ENCODE measurements at regions not wholly inside any gene's neighbourhood (a gene's known extent, or its start where the extent isn't known, plus 50 kb on each side); places are given as distances from the start of the nearest gene placed in this dataset.

DNA sequence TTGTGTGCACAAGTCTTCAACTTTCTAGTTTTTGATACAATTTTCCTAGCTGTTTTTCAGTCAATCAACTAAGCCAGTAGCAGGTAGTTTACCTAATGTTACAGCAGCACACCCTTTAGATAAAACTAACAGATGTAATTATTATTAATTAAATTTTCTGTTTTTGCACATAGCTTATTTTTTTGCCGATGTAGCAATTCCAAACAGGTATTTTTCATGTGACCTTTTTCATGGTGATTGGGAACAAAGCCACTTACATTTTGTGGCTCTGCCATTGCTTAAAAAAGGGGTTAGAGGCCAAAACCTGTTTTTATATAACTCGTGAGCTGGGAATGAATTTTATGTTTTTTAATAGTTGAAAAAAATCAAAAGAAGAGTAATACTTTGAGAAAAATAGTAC is 724.5 kb downstream of the FAM181B start:
- no peak overlapping the region for H3K23ac ChIP-seq (ENCODE audit: low read depth, low read length, poor library complexity)
- no peak overlapping the region for H4K8ac ChIP-seq (ENCODE audit: low read depth, low read length)
- H3K27me3 ChIP-seq (ENCODE audit: control insufficient read depth in 3 of 3, insufficient read depth in 3 of 3, low read depth in 1 of 3, low read length in 3 of 3), result no peaks in the 10 kb centered on the region
- H2BK120ac ChIP-seq (ENCODE audit: low read depth, low read length), result no peak overlapping the region
- no peak overlapping the region for H2BK5ac ChIP-seq (ENCODE audit: low read length)
- no peaks in the 10 kb centered on the region for H3K4me1 ChIP-seq (ENCODE audit: control insufficient read depth in 2 of 2, insufficient read depth in 1 of 2, low read depth in 1 of 2, low read length in 2 of 2)
- no peak overlapping the region for H2BK15ac ChIP-seq (ENCODE audit: low read length)
- no peaks in the 10 kb centered on the region for H3K9me3 ChIP-seq (replicated peaks in 1 of 2; ENCODE audit: control insufficient read depth in 2 of 2, insufficient read depth in 1 of 2, low read depth in 1 of 2, low read length in 2 of 2)
- H3K27ac ChIP-seq (replicated peaks; ENCODE audit: low read length), result no peak overlapping the region
- H4K91ac ChIP-seq (ENCODE audit: low read depth, low read length, poor library complexity), result no peak overlapping the region
- no peak for DNase-seq (ENCODE audit: low spot score)
- H3K4me3 ChIP-seq (ENCODE audit: low read length in 2 of 2), result no peak overlapping the region
- H3K9ac ChIP-seq (ENCODE audit: low read depth, low read length, poor library complexity), result no peak overlapping the region
- H3K14ac ChIP-seq (ENCODE audit: low read length), result no peak overlapping the region
- no CpG with 5 or more reads among the region's 2 CpGs for WGBS, 2 donors (ENCODE audit: extremely low coverage in 2 of 2, insufficient read length in 2 of 2, insufficient replicate concordance in 1 of 2)
- no peak overlapping the region for H2BK12ac ChIP-seq (ENCODE audit: low read length)
- H3K4me2 ChIP-seq (ENCODE audit: insufficient read depth, low read length, poor library complexity, severe bottlenecking), result no peak overlapping the region
- H3K79me1 ChIP-seq (ENCODE audit: low read depth, low read length), result no peaks in the 10 kb centered on the region
- H3K4ac ChIP-seq (ENCODE audit: low read length), result no peak overlapping the region
- no peak overlapping the region for H3K18ac ChIP-seq (ENCODE audit: low read length)
- no peak overlapping the region for H2AK5ac ChIP-seq (ENCODE audit: low read depth, low read length)
- H3K36me3 ChIP-seq (replicated peaks in 1 of 2; ENCODE audit: control insufficient read depth in 2 of 2, insufficient read depth in 2 of 2, low read length in 2 of 2), result no peaks in the 10 kb centered on the region
- no peak overlapping the region for H2AFZ ChIP-seq (ENCODE audit: low read length)

DNA sequence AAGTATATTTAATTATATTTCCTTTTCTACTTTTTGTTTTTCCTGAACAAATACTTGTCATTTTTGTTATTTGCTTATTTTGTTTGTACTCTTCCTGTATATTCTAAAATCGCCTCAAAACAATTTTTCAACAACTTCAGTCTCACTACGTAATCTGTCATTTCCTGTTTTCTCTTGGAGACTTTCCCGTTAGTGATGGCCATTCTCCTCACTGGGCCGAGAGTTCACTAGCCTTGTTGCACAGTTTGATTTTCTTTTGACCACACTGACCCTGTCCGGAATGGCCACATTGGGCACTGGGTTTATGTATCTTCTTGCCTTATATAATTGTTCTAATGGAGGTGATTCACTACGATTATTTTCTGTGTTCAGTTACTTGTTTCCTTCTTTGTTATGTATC is 726.1 kb downstream of the FAM181B start:
- H3K14ac ChIP-seq (ENCODE audit: low read length), result no peak overlapping the region
- H3K4me2 ChIP-seq (ENCODE audit: insufficient read depth, low read length, poor library complexity, severe bottlenecking), result no peak overlapping the region
- no peak overlapping the region for H3K27ac ChIP-seq (replicated peaks; ENCODE audit: low read length)
- H3K4me3 ChIP-seq (ENCODE audit: low read length in 2 of 2), result no peak overlapping the region
- no peak overlapping the region for H2BK12ac ChIP-seq (ENCODE audit: low read length)
- H3K18ac ChIP-seq (ENCODE audit: low read length), result no peak overlapping the region
- H3K23ac ChIP-seq (ENCODE audit: low read depth, low read length, poor library complexity), result no peak overlapping the region
- H3K36me3 ChIP-seq (replicated peaks in 1 of 2; ENCODE audit: control insufficient read depth in 2 of 2, insufficient read depth in 2 of 2, low read length in 2 of 2), result no peaks in the 10 kb centered on the region
- H3K79me1 ChIP-seq (ENCODE audit: low read depth, low read length), result no peaks in the 10 kb centered on the region
- DNase-seq (ENCODE audit: low spot score), result no peak
- no peak overlapping the region for H2AK5ac ChIP-seq (ENCODE audit: low read depth, low read length)
- H2BK15ac ChIP-seq (ENCODE audit: low read length), result no peak overlapping the region
- no CpG with 5 or more reads among the region's 6 CpGs for WGBS, 2 donors (ENCODE audit: extremely low coverage in 2 of 2, insufficient read length in 2 of 2, insufficient replicate concordance in 1 of 2)
- H3K27me3 ChIP-seq (ENCODE audit: control insufficient read depth in 3 of 3, insufficient read depth in 3 of 3, low read depth in 1 of 3, low read length in 3 of 3), result no peaks in the 10 kb centered on the region
- H2BK120ac ChIP-seq (ENCODE audit: low read depth, low read length), result no peak overlapping the region
- no peak overlapping the region for H4K91ac ChIP-seq (ENCODE audit: low read depth, low read length, poor library complexity)
- H2AFZ ChIP-seq (ENCODE audit: low read length), result no peak overlapping the region
- H4K8ac ChIP-seq (ENCODE audit: low read depth, low read length), result no peak overlapping the region
- H3K4me1 ChIP-seq (ENCODE audit: control insufficient read depth in 2 of 2, insufficient read depth in 1 of 2, low read depth in 1 of 2, low read length in 2 of 2), result no peaks in the 10 kb centered on the region
- no peaks in the 10 kb centered on the region for H3K9me3 ChIP-seq (replicated peaks in 1 of 2; ENCODE audit: control insufficient read depth in 2 of 2, insufficient read depth in 1 of 2, low read depth in 1 of 2, low read length in 2 of 2)
- H3K9ac ChIP-seq (ENCODE audit: low read depth, low read length, poor library complexity), result no peak overlapping the region
- no peak overlapping the region for H2BK5ac ChIP-seq (ENCODE audit: low read length)
- H3K4ac ChIP-seq (ENCODE audit: low read length), result no peak overlapping the region

DNA sequence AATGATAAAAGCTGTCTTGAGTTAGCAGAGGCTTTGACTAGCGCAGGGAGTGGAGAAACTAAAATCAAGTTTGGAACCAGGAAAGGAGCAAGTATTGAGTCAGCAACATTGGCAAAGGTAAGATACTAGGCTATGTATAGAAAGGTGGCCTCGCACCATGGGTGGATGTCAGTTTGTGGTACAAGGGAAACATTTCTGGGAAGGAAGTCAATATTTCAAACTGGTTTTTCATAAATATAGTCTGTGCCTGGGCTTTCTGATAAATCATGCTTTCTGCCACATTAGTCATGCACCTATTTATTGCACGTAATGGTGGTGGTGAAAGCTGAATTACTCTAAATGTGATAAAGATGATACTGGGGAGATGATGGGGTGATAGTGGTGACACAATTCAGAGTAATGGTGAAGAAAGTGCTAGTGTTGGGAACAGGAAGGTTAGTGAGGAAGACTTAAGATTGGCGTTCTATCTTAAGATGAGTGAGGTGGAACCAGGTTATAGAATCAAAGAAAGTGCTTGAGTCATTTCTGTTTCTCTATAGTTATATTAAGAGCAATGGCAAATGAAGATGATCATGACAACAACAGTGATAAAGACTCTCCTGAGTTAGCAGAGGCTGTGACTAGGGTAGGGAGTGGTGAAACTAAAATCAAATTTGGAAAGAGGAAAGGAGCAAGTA is 729.0 kb downstream of the FAM181B start:
- H3K79me1 ChIP-seq (ENCODE audit: low read depth, low read length), result no peaks in the 10 kb centered on the region

DNA sequence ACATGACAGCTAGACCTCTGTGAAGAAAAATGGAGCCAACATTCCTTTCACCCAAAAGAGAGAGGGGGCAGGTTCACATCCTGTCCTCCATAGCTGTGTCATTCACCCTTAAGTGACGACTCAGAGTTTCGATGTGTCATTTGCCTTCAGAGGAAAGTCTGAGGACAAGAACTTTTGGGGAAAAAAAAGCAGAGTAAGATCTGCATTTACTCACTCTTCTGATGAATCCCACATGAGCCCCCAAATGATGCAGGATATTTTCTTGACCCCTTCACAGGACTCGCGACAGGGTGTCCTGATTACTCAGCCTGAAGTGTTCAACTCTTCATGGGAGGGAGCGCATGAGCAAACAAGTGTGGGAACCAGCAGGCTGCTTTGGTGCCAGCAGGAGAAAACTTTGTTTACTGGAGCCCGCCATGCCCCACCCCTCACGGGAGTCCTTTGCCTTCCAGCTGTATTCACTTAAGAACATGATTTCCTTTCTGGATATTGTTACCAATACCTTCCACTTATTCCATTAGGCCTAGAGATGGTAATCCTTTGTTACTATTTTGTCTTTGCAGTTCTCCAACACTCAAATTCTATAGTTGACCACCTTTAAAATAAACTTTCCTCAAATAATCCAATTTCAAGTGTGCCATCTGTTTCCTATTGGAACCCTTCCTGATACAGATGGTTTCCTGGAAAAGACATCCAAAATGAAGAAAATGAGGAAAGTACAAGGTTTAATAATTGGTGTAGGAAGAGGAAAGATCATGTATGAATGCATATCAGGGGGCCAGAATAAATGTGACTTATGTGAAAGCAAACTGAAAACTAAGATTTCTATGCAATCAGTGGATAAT is 729.8 kb downstream of the FAM181B start:
- Histone ChIP-seq H2BK15ac (ENCODE audit: low read length) (no peak overlapping the region), H3K9ac (ENCODE audit: low read depth, low read length, poor library complexity) (no peak overlapping the region), H3K23ac (ENCODE audit: low read depth, low read length, poor library complexity) (no peak overlapping the region), H3K4me2 (ENCODE audit: insufficient read depth, low read length, poor library complexity, severe bottlenecking) (no peak overlapping the region), H2BK12ac (ENCODE audit: low read length) (no peak overlapping the region), H4K91ac (ENCODE audit: low read depth, low read length, poor library complexity) (no peak overlapping the region), H2BK5ac (ENCODE audit: low read length) (no peak overlapping the region), H3K18ac (ENCODE audit: low read length) (no peak overlapping the region), H2AFZ (ENCODE audit: low read length) (no peak overlapping the region), H3K79me1 (ENCODE audit: low read depth, low read length) (no peaks in the 10 kb centered on the region), H3K4me1 (ENCODE audit: control insufficient read depth in 2 of 2, insufficient read depth in 1 of 2, low read depth in 1 of 2, low read length in 2 of 2) (no peaks in the 10 kb centered on the region), H3K4ac (ENCODE audit: low read length) (no peak overlapping the region), H3K9me3 (replicated peaks in 1 of 2; ENCODE audit: control insufficient read depth in 2 of 2, insufficient read depth in 1 of 2, low read depth in 1 of 2, low read length in 2 of 2) (no peaks in the 10 kb centered on the region), H3K27ac (replicated peaks; ENCODE audit: low read length) (no peak overlapping the region), H2BK120ac (ENCODE audit: low read depth, low read length) (no peak overlapping the region), H3K4me3 (ENCODE audit: low read length in 2 of 2) (no peak overlapping the region), H3K27me3 (ENCODE audit: control insufficient read depth in 3 of 3, insufficient read depth in 3 of 3, low read depth in 1 of 3, low read length in 3 of 3) (no peaks in the 10 kb centered on the region), H3K36me3 (replicated peaks in 1 of 2; ENCODE audit: control insufficient read depth in 2 of 2, insufficient read depth in 2 of 2, low read length in 2 of 2) (no peaks in the 10 kb centered on the region), H2AK5ac (ENCODE audit: low read depth, low read length) (no peak overlapping the region), H3K14ac (ENCODE audit: low read length) (no peak overlapping the region), H4K8ac (ENCODE audit: low read depth, low read length) (no peak overlapping the region)
- WGBS, 2 donors (ENCODE audit: extremely low coverage in 2 of 2, insufficient read length in 2 of 2, insufficient replicate concordance in 1 of 2), result no CpG with 5 or more reads among the region's 7 CpGs
- no peak for DNase-seq (ENCODE audit: low spot score)

More for the DNA sequence above, 729.0 kb downstream of the FAM181B start:
- DNase-seq (ENCODE audit: low spot score), result no peak
- Histone ChIP-seq H3K9me3 (replicated peaks in 1 of 2; ENCODE audit: control insufficient read depth in 2 of 2, insufficient read depth in 1 of 2, low read depth in 1 of 2, low read length in 2 of 2) (no peaks in the 10 kb centered on the region), H3K9ac (ENCODE audit: low read depth, low read length, poor library complexity) (no peak overlapping the region), H2BK12ac (ENCODE audit: low read length) (no peak overlapping the region), H3K18ac (ENCODE audit: low read length) (no peak overlapping the region), H3K4me1 (ENCODE audit: control insufficient read depth in 2 of 2, insufficient read depth in 1 of 2, low read depth in 1 of 2, low read length in 2 of 2) (no peaks in the 10 kb centered on the region), H2AFZ (ENCODE audit: low read length) (no peak overlapping the region), H2BK15ac (ENCODE audit: low read length) (no peak overlapping the region), H3K4ac (ENCODE audit: low read length) (no peak overlapping the region), H4K91ac (ENCODE audit: low read depth, low read length, poor library complexity) (no peak overlapping the region), H3K4me3 (ENCODE audit: low read length in 2 of 2) (no peak overlapping the region), H3K27me3 (ENCODE audit: control insufficient read depth in 3 of 3, insufficient read depth in 3 of 3, low read depth in 1 of 3, low read length in 3 of 3) (no peaks in the 10 kb centered on the region), H4K8ac (ENCODE audit: low read depth, low read length) (no peak overlapping the region), H3K14ac (ENCODE audit: low read length) (no peak overlapping the region), H3K23ac (ENCODE audit: low read depth, low read length, poor library complexity) (no peak overlapping the region), H3K4me2 (ENCODE audit: insufficient read depth, low read length, poor library complexity, severe bottlenecking) (no peak overlapping the region), H2BK5ac (ENCODE audit: low read length) (no peak overlapping the region), H2BK120ac (ENCODE audit: low read depth, low read length) (no peak overlapping the region), H3K27ac (replicated peaks; ENCODE audit: low read length) (no peak overlapping the region), H3K36me3 (replicated peaks in 1 of 2; ENCODE audit: control insufficient read depth in 2 of 2, insufficient read depth in 2 of 2, low read length in 2 of 2) (no peaks in the 10 kb centered on the region), H2AK5ac (ENCODE audit: low read depth, low read length) (no peak overlapping the region)
- no CpG with 5 or more reads among the region's 4 CpGs for WGBS, 2 donors (ENCODE audit: extremely low coverage in 2 of 2, insufficient read length in 2 of 2, insufficient replicate concordance in 1 of 2)
